HG03139 (cell line): ENCODE measurements at regions not wholly inside any gene's neighbourhood (a gene's known extent, or its start where the extent isn't known, plus 50 kb on each side); places are given as distances from the start of the nearest gene placed in this dataset.
"Not testable (repeated sequence)": the region's sequence is repeated elsewhere in the genome, so short reads cannot be mapped to it uniquely, and the experiment has no call there.

Source experiments
- ATAC-seq: cut with Tn5 transposase; IDR thresholded peaks from one replicate; pipeline ENCODE4 v1.9.1; 2021; ENCODE audit not compliant: unreplicated experiment

DNA sequence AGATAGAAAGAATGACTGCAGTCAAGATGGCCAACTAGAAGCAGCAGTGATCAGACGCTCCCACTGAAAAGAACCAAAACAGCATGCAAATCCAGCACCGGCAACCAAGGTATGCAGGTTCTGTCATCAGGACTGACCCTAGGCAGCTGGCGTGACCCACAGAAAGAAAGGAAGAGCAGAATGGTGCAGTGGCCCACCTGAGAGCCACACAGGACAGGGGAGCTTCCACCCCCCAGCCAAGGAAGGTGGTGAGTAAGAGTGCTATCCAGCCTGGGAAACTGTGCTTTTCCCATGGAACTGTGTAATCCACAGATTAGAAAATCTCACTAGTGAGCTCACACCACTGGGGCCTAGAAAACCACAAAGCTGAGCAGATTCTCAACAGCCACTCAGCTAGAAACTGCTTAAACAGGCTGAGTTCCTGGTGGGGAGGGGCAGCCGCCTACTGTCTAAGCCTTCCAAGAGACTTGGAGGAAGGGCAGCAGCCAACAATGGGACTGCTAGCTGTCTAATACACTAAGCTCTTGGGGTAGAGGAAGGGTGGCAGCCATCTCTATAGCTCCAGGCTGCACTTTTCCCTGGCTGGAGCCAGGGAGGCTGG, 127.9 kb downstream of the EVA1A start:
- ATAC-seq: peak; percentile 71

DNA sequence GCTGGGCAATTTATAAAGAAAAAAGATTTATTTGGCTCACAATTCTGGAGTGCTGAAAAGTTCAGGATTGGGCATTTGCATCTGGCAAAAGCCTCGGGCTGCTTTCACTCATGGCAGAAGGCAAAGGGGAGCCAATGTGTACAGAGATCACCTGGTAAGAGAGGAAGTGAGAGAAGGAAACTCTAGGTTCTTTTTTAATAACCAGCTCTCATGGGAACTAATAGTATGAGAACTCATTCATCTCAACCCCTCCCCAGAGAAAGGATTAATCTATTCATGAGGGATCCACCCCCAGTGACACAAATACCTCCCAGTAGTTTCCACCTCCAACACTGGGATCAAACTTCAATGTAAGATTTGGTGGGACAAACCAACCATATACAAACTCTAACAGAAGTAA, 129.0 kb downstream of the EVA1A start:
- peak; percentile 76 for ATAC-seq

DNA sequence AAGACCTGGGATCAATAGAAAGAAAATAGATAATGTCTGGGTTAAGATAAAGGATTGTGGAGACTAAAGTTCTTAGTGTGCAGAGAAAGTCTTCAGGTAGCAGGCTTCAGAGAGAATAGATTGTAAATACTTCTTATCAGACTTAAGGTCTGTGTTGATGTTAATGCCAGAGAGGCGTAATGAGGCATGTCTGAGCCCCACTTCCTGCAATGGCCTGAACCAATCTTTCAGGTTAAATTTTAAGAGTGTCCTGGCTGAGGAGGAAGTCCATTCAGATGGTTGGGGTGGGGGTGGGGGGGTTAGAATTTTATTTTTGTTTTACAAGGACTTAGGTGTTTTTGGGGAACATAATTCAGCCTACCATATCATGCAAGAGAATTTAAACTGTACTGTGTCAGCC, 129.5 kb downstream of the EVA1A start:
- no peak for ATAC-seq

DNA sequence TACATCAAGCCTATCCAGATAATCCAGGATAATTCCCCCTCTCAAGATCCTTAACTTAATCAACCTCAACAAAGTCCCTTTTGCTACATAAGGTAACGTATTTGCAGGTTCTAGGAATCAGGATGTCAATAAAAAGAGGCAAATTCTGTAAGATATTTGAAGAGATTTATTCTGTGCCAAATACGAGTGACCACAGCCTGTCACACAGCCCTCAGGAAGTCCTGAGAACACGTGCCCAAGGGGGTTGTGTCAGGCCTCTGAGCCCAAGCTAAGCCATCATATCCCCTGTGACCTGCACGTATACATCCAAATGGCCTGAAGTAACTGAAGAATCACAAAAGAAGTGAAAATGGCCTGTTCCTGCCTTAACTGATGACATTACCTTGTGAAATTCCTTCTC, 130.3 kb downstream of the EVA1A start:
- not testable (repeated sequence) for ATAC-seq

DNA sequence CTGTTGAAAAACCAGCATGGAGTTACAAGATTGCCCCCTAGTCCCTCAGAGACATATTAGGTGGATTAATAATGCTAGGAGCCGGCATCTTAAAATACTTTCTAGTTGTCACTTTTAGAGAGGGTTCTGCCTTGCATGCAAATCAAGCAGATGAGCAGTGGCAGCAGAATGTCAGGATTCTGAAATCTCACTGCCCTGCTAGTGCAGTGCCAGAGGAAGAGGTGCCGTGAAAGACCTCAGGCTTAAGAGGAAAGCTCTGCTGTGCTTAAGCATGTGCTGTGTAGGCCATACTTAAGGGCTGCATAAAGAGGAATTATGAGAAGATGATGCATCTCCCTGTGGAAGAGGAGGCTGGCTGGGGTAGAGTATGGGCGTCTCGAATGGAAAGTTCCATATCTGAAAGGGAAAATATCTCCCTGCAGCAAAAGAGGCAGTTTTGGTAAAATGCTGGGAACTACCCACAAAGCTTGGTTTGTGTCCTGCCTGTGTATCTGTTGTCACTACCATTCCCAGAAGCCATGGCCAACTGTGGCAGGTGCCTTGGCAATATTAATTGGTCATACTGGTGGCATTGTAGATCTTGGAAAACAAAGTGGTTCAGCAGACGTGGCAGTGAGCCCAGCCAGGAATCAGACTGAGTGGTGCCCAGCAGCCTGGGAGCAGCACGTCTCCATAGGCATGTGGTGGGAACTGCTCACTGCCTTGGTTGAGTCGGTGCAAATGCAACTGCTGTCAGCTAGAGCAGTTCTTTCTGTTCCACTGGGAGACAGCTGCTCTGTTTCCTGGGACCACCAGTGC, 131.9 kb downstream of the EVA1A start:
- ATAC-seq: no peak

DNA sequence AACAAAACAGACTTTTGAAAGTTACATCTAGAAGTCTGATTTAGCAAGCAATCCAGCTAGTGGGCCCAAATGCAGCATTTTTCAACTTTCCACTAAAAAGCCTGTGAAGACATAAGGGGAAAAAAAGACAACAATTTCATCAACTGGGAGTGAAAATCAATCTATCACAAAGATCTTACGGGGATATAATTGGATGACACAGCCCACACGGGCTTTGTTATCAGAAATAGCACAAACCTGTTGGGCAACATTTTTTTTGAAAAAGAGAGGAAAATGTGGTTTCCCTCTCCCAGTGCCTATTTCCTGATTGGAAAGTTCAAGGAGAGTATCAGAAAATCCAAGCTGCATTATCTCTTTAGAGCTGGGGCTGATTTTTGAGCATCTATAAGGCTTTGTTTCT, 132.7 kb downstream of the EVA1A start:
- no peak for ATAC-seq

DNA sequence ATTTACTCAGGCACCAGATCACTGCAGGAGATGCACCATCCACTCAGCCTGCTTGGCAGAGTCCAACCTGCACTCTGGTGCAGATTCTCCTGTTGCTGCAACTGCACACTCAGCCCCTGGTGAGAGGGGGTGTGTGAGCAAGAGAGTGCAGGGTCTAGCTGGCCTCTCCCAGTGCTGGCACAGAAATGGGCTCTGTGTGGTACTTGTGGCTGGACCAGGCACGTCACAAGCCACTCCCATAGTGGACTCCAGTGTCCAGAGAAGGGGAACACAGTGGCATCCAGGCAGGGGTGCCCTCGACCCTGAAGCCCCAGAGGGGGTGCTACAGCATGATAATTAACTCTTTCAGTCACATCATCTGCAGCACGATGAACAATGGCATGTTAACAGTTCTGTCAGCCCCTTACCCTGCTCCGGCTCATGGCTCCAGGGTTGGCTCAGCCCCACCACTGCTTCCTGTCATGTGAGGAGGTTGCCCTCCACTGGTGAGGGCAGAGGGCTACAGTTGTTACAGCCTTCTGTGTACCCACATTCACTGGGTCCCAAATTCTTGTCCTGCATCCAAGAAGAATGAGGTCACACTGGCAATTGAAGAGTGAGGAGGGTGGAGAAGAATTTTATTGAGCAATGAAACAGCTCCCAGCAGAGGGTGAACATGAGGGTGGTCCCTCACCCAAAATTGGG, 135.7 kb downstream of the EVA1A start:
- ATAC-seq: no peak

DNA sequence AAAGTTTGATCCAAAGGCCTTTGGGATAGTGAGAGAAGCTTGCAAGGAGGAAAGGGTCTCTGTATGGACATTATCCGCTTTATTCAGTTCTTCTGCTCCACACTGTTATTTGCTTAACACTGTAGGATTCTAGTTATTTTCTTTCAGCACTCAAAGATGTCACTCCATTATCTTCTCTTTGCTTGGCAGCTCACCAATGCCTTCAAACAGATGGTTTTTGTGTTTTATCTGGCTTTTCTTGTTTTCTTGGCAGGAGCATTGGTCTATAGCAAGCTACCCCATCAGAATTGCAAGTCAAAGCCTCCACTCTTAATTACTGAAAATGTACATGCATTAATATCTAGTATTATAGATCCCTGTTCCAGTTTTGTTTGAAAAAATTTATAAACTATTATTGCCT, 138.8 kb downstream of the EVA1A start:
- ATAC-seq: no peak

DNA sequence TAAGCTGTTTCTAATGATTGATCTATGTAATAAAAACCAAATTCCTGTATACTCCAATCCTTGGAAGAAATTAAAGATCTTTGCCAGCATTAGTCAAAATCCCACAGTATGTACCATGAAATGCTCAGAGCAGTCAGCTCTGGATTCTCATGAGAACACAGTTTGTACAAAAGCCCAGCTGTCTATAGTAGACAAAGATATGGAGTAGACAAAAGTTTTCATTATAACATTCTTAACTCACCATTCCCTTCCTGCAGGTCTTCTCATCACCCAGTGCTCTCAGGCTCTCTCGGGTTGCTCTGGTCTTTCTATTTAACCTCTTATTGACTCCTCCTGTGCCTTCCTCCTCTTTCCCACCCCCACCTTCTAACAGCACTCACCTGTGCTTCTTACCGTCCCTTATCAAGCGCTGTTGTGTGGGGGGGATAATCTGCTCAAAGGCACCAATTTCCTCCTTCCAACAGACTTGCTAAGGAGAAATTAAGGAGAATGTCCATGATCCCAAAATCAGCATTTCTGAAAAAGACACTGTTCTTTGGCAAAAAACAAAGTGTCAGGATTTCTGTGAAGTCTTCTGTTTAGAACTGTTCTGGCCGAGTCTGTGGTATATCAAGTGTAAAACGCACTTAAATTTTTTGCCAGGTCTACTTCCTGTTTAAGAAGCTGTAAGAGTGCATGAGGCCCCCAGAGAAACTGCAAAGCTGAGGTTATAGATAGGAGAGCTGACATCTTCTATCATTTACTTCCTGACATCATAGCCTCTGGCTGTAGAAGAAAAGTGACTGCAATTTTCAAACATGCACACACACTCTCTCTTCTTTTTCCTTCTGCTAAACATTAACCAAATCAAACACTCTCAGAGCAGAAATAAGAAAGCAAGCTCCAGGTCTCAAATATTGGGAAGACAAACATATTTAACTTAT, 144.1 kb downstream of the EVA1A start:
- peak; percentile 80 for ATAC-seq

DNA sequence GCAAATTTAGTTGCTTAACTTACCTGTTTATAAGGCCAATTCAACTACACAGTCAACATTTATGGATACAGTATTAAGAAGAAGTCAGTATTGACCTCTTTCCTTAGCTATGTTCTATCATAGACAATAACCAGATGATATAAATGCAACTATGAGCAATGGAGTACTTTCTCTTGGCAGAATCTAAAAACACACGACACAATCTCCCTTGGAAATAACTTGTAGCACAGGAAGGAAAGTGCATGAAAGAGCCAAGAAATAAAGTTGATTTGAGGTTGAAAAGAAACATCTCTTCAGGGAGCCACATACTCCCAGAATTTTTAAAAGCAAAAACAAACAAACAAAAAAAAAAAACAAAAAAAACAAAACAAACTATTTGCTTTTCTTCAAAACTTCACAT, 145.0 kb downstream of the EVA1A start:
- ATAC-seq: no peak

DNA sequence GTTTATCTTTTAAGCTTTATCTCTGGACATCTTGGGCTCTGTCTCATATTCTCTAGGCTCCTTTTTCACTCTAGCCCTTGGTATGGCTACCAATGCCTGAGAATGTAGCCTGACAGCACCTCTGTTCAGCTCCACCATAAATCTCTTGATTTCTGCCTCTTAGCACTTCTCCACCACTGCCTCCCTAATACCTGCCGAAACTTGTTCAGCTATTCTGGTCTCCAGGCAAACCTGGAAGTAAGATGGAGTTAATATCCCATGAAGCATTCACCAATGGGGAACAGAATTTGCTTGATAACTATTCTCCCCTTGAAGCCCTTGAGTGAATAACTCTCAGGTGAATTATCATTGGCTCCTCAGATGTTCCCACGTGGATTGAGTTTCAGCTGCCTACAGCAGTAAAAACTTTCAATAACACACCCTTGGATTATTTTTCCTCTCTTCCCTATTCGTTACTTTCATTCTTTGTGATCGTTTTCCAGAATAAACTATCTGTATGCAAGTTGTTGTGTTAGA, 145.6 kb downstream of the EVA1A start:
- ATAC-seq: no peak

DNA sequence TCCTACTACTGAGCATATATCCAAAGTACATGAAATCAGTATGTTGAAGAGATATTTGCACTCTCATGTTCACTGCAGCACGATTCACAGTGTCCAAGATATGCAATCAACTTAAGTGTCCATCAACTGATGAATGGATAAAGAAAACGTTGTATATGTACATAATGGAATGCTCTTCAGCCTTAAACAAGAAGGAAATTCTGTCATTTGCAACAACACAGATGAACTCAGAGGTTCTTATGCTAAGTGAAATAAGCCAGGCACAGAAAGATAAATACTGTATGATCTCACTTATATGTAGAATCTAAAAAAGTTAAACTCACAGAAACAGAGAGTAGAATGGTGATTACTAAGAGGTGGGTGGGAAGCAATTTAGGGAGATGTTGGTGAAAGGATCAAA, 149.2 kb downstream of the EVA1A start:
- no peak for ATAC-seq

DNA sequence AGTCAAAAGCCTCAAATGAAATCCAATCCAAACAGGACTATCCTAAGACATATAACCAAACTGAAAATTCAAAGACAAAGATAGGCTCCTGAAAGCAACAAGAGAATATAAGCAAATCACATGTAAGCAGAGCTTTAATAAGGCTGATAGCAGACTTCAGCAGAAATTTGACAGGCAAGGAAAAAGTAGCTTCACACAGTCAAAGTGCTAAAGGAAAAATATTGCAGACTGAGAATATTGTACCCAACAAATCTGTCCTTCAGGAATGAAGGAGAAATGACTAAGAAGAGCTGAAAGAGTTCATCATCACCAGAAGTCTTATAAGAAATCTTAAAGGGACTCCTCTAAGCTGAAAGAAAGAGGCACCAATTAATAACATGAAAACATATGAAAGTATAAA, 150.0 kb downstream of the EVA1A start:
- ATAC-seq: no peak

DNA sequence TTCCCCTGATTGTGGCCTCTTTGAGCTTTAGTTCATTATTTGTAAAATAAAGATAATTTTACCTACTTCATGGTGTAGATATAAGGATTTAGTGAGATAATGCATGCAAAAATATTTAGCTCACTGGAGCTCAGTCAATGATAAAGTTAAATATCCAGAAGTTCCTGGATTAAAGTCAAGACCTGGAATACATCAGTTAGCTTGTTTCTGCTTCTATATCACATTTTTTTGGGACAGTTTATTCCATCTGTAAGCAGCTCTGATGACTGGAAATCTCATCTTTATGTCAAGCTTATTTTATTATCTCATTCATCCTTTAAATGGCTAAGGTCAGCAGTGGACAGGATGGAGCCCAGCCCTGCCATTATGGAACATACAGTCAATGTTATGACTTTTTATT, 152.0 kb downstream of the EVA1A start:
- ATAC-seq: no peak

DNA sequence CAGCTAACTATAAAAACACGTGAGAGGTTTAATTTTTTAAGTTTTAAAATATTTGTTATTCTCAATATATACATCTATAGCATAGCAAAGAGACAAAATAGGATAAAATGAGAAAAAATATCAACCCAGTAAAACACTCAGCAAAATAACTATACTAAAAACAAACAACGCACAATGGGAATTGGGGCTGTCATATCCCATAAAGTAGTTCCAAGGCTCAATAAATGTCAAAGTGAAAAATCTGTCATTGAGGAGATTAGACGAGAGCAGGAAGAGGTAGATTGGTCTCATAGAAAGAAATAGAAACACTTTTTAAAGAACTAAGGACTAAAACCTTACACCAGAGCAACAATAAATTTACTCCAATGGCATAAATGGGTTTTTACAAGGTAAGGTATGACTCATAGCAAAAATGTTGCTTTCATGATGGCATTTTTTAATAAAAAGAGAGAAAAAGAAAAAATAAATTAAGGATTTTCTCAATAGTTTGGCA, 153.7 kb downstream of the EVA1A start:
- no peak for ATAC-seq

DNA sequence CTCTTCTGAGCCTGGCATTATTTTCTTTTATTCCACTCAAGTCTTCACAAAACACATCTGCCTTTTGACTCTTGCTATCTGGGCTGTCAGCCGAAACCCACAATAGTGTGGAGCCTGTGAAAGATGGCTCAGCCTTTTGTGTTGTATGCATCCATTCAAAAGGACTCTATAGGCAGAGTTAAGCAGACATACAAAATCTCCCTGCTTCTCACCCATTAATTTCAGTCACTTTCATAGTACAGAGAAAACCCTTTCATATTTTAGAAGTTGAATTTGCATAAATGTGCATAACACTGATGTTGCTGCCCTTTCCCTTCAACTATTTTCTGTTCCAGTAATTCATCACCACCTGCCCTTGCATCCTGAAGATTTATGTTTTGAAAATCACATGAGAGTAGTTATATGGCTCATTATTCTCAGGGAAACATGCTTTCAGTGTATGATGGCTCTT, 154.6 kb downstream of the EVA1A start:
- ATAC-seq: no peak

DNA sequence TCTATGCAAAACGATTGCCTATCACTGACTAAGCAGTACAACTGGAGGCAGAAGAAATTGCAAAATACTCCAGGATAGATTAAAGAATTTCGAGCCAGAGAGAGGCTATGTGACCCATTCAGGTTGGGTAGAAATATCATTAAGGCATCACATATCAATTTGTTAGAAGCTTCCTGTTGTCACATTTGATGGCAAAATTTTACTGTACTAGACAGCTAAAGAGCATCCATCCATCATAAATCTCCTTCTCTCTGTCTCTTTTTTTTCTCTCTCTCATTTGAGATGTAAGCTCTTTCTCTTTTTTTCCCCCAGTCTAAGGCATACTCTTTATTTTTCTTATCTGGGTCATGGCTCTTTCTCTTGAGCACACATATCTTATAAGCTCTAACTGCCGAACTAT, 155.7 kb downstream of the EVA1A start:
- ATAC-seq: no peak

DNA sequence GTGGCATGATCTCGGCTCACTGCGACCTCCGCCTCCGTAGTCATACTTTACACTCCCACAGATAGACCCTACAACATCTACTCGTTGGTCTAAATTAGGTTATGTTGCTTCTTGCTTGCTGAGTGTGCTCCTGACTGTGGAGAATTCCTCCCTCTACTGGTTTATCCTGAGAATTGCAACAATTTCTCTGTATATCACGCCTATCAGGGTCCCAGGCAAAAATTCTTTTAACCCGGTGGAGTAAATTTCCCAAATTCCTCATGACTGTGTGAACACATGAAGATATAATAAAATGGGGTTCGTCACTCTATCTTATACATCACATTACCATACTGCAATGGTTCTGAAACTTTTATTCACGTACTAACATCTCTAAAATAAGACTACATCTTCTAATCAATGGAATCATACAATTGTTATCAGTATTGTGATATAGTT, 156.7 kb downstream of the EVA1A start:
- ATAC-seq: peak; percentile 73

DNA sequence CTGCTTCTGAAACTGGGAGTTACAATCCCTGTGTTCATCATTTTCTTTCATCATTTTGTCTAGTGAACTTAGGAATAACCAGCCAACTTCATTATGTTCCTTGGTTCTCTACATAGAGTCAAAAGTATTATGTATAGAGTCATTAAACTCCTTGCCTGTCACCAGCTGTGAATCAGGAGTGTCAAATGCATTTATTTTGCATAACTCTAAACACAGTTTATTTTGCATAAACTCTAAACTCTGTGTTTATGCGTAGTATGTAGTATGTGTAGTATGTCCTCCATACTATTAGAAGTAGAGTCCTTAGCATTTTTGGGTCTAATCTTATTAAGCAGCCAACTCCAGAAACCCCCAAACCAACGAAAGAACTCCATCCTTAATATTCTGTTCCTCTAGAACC, 164.4 kb downstream of the EVA1A start:
- no peak for ATAC-seq

DNA sequence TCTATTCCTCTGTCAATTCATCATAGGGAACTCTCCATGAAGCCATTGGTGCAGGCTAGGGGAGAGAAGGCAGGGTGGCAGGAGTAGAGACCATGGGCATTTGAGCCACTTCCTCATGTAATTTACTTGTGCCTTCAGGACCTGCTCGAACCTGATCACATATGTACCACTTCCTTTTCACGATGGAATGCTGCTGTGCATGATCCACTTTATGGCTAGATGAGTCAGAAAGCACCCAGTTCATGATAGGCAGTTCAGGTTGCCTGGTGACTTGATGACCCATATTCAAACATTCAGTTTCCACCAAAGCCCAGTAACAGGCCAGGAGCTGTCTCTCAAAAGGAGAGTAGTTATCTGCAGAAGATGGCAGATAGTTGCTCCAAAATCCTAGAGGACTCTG, 166.0 kb downstream of the EVA1A start:
- not testable (repeated sequence) for ATAC-seq

DNA sequence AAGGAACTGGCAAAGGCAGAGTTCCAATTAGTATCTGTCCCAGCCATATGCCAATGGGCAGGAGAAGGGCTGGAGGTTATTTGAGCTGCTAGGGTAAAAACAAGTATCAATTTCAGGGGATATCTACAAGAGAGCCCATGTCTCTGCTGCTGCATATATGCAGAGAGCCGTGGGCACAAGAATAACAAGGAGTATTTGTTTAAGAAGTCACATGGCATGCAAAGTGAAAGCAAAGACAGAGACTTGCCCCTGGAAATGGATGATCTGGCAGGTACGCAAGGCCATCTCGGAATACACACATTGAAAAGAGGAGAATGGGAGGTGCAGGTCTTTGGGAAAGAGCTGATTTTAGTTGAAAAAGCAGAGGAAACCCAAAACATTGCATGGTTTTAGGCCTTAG, 170.6 kb downstream of the EVA1A start:
- ATAC-seq: no peak
